GM19463 (cell line): ENCODE measurements at regions not wholly inside any gene's neighbourhood (a gene's known extent, or its start where the extent isn't known, plus 50 kb on each side); places are given as distances from the start of the nearest gene placed in this dataset.
"Not testable (repeated sequence)": the region's sequence is repeated elsewhere in the genome, so short reads cannot be mapped to it uniquely, and the experiment has no call there.

Source experiments
- ATAC-seq: cut with Tn5 transposase; IDR thresholded peaks from one replicate; pipeline ENCODE4 v1.9.1; 2021; ENCODE audit warnings: mild to moderate bottlenecking, moderate library complexity; ENCODE audit not compliant: unreplicated experiment

GRCh38 chr18:42530276-42530675 lies 575.2 kb downstream of the PIK3C3 start:
- no peak for ATAC-seq

GRCh38 chr18:42532119-42532518 lies 577.1 kb downstream of the PIK3C3 start:
- no peak for ATAC-seq

- ATAC-seq = no peak
These were observed 578.1 kb downstream of the PIK3C3 start for GRCh38 chr18:42533009-42533575.

GRCh38 chr18:42533616-42534015 lies 578.6 kb downstream of the PIK3C3 start:
- ATAC-seq = no peak

- ATAC-seq = no peak
These were observed 579.3 kb downstream of the PIK3C3 start for GRCh38 chr18:42534313-42534712.

- no peak for ATAC-seq
These were observed 579.0 kb downstream of the RIT2 start for GRCh38 chr18:42536442-42536841.

- ATAC-seq = no peak
These were observed 578.2 kb downstream of the RIT2 start for GRCh38 chr18:42537291-42537690.

GRCh38 chr18:42544901-42545300 lies 570.6 kb downstream of the RIT2 start:
- no peak for ATAC-seq

- no peak for ATAC-seq
These were observed 569.7 kb downstream of the RIT2 start for GRCh38 chr18:42545825-42546224.

- ATAC-seq = no peak
These were observed 567.0 kb downstream of the RIT2 start for GRCh38 chr18:42548493-42548892.

GRCh38 chr18:42549596-42549995 lies 565.9 kb downstream of the RIT2 start:
- ATAC-seq = no peak

- not testable (repeated sequence) for ATAC-seq
These were observed 562.9 kb downstream of the RIT2 start for GRCh38 chr18:42552559-42552958.

- no peak for ATAC-seq
These were observed 556.3 kb downstream of the RIT2 start for GRCh38 chr18:42559069-42559690.

- no peak for ATAC-seq
These were observed 554.0 kb downstream of the RIT2 start for GRCh38 chr18:42561521-42561920.

GRCh38 chr18:42563995-42564394 lies 551.5 kb downstream of the RIT2 start:
- ATAC-seq = no peak

GRCh38 chr18:42564761-42565160 lies 550.7 kb downstream of the RIT2 start:
- no peak for ATAC-seq

- no peak for ATAC-seq
These were observed 546.7 kb downstream of the RIT2 start for GRCh38 chr18:42568773-42569172.

- ATAC-seq = no peak
These were observed 540.6 kb downstream of the RIT2 start for GRCh38 chr18:42574871-42575270.

GRCh38 chr18:42576124-42576523 lies 539.4 kb downstream of the RIT2 start:
- ATAC-seq = no peak

- ATAC-seq = no peak
These were observed 536.7 kb downstream of the RIT2 start for GRCh38 chr18:42578792-42579191.

- ATAC-seq = no peak
These were observed 533.2 kb downstream of the RIT2 start for GRCh38 chr18:42582266-42582665.

GRCh38 chr18:42583283-42583731 lies 532.2 kb downstream of the RIT2 start:
- no peak for ATAC-seq

- ATAC-seq = no peak
These were observed 528.9 kb downstream of the RIT2 start for GRCh38 chr18:42586601-42587000.
